HL-60 (cell line): ENCODE measurements at regions not wholly inside any gene's neighbourhood (a gene's known extent, or its start where the extent isn't known, plus 50 kb on each side); places are given as distances from the start of the nearest gene placed in this dataset.

Experiments used
- DNase-seq, 2 experiments: peaks; one replicate each; pipeline ENCODE4 v3.0.0-alpha.2; 2010 to 2020; ENCODE audit warnings: low read depth in 1 of 2, low spot score in 1 of 2
- H3K27ac ChIP-seq: fragments of 250-450 bp; sonication (Bioruptor Pico); replicated peaks from 2 replicates; pipeline ENCODE4 v1.5.1; 2020; ENCODE audit warnings: mild to moderate bottlenecking, moderate library complexity
- H3K27me3 ChIP-seq: fragments of 250-450 bp; sonication (Bioruptor Pico); 2 replicates; pipeline ENCODE4 v1.5.1; 2021; ENCODE audit warnings: mild to moderate bottlenecking, moderate library complexity; ENCODE audit not compliant: insufficient read depth, poor library complexity, severe bottlenecking
- H3K4me3 ChIP-seq: replicated peaks from 2 replicates; pipeline ENCODE4 v1.5.1; 2011; ENCODE audit warnings: mild to moderate bottlenecking, control low read depth, low read length; ENCODE audit not compliant: insufficient read depth
- GABPA ChIP-seq: IDR thresholded peaks from 2 replicates; pipeline ENCODE4 v1.6.1; 2012; ENCODE audit warnings: low read depth
- POLR2AphosphoS5 ChIP-seq: IDR thresholded peaks from 2 replicates; pipeline ENCODE4 v1.6.1; 2012; ENCODE audit warnings: low read depth
- SPI1 ChIP-seq: IDR thresholded peaks from 2 replicates; pipeline ENCODE4 v1.6.1; 2012; ENCODE audit warnings: low read depth, mild to moderate bottlenecking, borderline replicate concordance
- TF ChIP-seq, protein P1 (sequence below): IDR thresholded peaks from one replicate; pipeline ENCODE4 v1.5.1; 2011; ENCODE audit warnings: low read length, control low read depth, inconsistent platforms; ENCODE audit not compliant: insufficient read depth
- TF ChIP-seq, protein P2 (sequence below): IDR thresholded peaks from 2 replicates; pipeline ENCODE4 v1.6.1; 2012; ENCODE audit warnings: low read depth; ENCODE audit not compliant: insufficient replicate concordance

DNA sequence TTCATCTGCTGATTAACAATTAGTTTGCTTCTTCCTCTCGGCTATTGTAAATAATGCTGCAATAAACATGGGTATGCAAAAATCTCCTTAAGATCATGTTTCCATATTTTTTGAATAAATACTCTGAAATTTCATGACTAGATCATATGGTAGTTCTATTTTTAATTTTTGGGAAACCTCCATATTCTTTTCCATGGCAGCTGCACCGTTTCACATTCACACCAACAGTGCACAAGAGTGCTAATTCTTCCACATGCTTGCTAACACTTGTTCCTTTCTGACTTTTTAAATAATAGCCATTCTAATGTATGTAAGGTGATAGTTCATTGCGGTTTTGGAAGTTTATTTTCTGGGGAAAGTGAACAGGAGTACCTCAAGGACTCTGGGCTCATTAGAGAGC lies 52.6 kb upstream of the TACR1 start:
- DNase-seq = no peak
- H3K4me3 ChIP-seq = no peak overlapping the region
- H3K27ac ChIP-seq = no peak overlapping the region
- TF ChIP-seq, protein P1, sequence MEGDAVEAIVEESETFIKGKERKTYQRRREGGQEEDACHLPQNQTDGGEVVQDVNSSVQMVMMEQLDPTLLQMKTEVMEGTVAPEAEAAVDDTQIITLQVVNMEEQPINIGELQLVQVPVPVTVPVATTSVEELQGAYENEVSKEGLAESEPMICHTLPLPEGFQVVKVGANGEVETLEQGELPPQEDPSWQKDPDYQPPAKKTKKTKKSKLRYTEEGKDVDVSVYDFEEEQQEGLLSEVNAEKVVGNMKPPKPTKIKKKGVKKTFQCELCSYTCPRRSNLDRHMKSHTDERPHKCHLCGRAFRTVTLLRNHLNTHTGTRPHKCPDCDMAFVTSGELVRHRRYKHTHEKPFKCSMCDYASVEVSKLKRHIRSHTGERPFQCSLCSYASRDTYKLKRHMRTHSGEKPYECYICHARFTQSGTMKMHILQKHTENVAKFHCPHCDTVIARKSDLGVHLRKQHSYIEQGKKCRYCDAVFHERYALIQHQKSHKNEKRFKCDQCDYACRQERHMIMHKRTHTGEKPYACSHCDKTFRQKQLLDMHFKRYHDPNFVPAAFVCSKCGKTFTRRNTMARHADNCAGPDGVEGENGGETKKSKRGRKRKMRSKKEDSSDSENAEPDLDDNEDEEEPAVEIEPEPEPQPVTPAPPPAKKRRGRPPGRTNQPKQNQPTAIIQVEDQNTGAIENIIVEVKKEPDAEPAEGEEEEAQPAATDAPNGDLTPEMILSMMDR = no peak
- TF ChIP-seq POLR2AphosphoS5 (no peak), GABPA (no peak), SPI1 (no peak)
- TF ChIP-seq, protein P2, sequence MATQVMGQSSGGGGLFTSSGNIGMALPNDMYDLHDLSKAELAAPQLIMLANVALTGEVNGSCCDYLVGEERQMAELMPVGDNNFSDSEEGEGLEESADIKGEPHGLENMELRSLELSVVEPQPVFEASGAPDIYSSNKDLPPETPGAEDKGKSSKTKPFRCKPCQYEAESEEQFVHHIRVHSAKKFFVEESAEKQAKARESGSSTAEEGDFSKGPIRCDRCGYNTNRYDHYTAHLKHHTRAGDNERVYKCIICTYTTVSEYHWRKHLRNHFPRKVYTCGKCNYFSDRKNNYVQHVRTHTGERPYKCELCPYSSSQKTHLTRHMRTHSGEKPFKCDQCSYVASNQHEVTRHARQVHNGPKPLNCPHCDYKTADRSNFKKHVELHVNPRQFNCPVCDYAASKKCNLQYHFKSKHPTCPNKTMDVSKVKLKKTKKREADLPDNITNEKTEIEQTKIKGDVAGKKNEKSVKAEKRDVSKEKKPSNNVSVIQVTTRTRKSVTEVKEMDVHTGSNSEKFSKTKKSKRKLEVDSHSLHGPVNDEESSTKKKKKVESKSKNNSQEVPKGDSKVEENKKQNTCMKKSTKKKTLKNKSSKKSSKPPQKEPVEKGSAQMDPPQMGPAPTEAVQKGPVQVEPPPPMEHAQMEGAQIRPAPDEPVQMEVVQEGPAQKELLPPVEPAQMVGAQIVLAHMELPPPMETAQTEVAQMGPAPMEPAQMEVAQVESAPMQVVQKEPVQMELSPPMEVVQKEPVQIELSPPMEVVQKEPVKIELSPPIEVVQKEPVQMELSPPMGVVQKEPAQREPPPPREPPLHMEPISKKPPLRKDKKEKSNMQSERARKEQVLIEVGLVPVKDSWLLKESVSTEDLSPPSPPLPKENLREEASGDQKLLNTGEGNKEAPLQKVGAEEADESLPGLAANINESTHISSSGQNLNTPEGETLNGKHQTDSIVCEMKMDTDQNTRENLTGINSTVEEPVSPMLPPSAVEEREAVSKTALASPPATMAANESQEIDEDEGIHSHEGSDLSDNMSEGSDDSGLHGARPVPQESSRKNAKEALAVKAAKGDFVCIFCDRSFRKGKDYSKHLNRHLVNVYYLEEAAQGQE = no peak
- peaks cover 6% of the 10 kb centered on the region for H3K27me3 ChIP-seq
